ENCODE measurements at regions not wholly inside any gene's neighbourhood (a gene's known extent, or its start where the extent isn't known, plus 50 kb on each side); places are given as distances from the start of the nearest gene placed in this dataset.
"Not testable (repeated sequence)": the region's sequence is repeated elsewhere in the genome, so short reads cannot be mapped to it uniquely, and the experiment has no call there.

- DNase-seq: peak; percentile 20
Observed at GRCh38 chr6:82584856-82585255, 221.2 kb downstream of the TPBG start.

GRCh38 chr6:82588020-82588419, 224.4 kb downstream of the TPBG start:
- no peak for DNase-seq

GRCh38 chr6:82588859-82589412, 225.3 kb downstream of the TPBG start:
- DNase-seq: no peak

DNA sequence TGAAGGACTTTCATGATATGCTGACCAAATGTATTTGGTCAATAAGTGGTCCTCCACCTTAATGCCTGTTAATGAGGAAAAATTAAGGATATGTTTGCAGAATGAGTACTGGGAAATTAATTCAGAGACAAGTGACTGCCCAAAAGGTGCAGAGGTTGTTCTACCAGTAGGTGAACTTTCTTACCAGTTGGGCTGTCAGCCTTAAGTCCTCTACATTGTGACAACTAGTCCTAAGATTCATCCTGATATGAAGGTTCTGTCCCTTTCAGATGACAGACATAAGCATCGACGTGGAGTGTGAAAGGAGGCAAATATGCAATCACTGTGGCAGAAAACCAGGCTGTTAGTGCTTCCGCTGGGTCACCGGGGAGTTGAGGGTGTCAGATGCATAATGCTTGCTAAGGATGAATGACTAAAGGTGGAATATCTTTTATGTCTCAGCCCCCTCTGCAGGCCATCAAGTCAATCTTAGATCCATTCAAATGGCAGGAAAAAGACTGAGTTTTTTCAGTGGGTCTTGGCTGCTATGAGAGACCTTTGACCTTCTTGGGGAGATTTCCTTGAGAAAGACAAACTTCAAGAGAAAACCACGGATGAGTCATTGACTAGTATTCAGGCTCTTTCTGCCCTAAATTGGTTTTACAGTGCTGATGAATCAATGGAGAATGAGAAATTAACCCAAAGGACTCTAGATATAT, 226.0 kb downstream of the TPBG start:
- no peak for DNase-seq

DNA sequence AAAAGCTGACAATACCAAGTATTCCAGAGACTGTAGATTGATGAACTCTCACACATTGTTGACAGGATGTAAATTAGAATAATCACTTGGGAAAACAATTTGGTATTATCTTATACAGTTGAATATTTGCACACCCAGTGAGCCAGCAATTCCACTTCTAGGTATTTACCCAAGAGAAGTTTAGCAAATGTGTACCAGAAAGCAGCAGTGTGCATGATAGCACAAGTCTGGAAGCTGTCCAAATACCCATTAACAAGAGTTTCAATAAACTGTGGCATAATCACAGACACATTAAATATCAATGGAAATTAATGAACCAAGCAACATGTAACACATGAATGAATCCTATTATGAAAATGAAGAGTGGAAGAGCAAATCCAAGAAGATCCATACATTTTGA, 233.6 kb downstream of the TPBG start:
- DNase-seq: no peak

DNA sequence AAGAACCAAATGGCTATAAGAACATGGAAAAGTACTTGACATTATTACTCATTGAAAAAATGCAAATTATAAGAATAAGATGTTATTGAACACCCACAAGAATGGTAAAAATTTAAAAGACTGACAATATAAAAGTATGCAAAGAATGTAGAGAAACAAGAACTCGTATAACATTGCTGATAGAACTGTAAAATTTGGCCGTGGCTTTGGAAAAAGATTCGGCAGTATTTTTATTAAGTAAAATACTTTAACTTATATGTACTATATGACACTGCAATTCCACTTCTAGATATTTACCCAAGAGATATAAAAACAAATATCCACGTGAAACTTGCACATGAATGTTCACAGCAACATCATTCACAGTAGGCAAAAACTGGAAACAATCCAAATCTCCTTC, 239.2 kb downstream of the TPBG start:
- no peak for DNase-seq

GRCh38 chr6:82603871-82604270, 240.3 kb downstream of the TPBG start:
- DNase-seq: peak; percentile 20

DNA sequence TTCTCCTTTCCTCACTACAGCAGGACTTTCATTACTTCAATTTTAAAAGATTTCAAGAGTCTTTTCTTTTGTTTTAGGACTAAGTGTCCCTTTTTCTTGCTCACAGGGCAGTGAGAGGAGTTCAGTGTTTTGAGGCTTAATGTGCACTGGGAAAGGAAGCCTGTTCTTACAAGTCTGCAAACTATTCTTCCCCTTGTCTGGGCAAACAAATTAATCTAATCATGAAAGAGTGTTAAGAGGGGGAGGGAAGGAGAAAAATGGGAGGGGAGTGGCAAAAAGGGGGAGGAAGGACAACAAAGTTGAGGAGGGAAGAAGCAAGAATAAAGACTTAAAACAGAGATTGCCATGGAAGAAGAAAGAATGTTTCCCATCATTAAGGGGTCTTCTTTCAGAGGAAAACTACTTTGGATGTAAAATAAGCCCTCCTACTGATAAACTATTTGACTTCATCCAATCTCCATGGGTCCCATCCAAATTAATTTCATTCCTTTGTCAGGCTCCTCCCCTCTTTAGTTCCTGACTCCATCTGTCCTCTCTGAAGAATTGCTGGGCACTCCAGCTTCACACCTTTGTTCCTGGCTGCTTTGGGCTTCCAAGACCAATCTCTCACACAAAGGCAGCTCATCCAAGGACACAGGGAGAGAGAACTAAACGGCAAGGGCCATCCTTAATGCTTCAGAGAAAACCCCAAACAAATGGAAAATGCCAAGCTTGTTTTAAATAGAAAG, 244.5 kb downstream of the TPBG start:
- DNase-seq: no peak

DNA sequence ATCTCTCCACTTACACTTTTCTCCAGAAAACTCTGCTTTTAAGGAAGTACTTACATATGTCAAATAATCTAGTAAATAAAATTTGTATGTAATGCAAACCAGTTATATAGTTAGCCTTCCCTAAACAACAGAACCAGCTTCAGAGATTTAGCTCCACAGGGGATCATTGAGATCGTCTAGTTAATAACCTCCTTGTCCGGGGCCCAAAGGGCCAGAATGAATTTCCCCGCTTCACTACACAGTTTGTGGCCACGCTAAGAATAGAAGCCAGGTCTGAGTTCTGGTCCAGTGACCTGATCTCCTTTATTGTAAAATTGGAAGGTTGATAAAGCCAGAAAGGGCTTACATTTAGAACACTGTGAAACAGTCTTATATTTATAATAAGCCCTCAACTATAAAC, 245.2 kb downstream of the TPBG start:
- no peak for DNase-seq

DNA sequence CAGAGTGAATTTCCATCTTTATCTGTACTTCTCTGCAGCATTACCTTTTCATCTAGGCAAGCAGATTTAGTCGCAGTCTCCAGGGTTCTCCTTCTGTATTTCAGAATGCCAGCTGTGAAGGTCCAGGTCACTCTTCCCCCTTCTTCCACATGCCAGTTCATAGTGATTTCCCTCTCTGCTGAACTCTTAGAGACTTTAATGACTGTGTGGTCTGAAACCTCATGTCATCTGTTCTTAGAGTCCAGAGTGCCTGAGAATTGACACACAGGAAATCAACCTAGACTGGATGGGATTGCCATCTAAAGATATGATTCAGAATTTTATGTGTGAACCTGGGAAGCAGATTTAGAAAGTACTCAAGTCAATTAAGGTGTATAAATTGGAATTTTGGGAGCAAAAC, 248.1 kb downstream of the TPBG start:
- no peak for DNase-seq

- no peak for DNase-seq
Observed at GRCh38 chr6:82612475-82613039, 248.9 kb downstream of the TPBG start.

GRCh38 chr6:82614518-82614917, 250.9 kb downstream of the TPBG start:
- no peak for DNase-seq

DNA sequence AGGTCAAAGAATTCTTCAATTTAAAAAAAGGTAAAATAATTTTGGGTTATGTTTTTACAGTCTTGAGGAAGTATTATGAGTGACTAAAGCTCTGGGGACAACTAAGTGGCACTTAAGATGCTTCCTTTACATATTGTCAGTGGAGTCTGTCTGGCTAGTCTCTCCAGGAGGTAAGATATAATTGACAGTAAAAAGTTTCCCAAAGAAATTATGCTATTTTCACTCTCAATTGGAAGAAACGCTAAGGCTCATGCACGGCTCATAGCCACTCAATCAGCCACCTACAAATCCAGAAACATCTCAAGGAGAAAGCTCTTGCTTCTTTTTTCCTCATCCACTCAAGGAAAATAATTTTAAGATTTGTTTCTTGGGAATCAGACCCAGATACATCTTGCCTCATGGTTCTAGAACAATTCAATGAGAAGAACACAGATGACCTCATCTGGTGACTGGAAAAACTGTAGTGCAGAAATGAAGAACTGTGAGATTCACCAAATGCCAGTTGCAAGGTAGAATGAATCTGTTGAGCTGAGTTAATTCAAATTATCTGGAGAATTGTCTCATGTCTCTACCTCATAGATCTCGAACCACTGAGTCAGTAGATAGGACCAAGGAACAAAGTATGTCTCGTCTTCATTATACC, 252.9 kb downstream of the TPBG start:
- DNase-seq: no peak

DNA sequence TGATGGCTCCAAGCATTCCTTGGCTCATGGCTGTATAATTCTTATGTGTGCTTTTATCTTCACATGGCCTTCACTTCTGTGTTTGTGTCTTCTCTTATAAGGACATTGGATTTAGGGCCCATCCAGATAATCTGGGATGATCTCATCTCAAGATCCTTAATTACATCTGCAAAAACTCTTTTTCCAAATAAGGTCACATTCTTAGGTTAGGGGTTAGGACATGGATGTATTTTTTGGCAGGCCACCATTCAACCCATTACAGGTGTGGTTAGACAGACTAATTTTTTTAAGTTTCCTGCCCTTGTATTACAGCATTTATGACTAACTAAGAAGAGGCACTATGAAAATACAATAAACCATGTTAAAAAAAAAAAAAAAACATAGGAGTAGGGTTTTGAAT, 254.0 kb downstream of the TPBG start:
- no peak for DNase-seq

DNA sequence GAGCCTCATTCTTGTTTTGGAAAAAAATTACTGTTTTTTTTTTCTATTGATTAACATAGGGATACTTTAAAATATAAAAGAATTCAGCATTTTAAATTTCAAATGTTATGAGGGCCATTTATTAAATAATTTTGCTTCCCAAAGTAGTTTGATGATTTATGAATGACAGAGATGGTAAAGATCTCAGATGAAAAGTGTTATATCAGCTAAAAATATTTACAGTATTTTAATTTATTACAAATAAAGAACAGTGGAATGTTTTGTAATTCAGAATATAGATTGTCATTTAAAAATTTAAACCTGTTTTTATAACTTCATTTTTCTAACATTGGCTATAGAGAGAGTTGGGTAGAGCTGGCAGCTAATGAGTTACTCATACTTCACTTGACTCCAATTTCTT, 256.0 kb downstream of the TPBG start:
- no peak for DNase-seq

- DNase-seq: no peak
Observed at GRCh38 chr6:82622461-82622860, 258.8 kb downstream of the TPBG start.

DNA sequence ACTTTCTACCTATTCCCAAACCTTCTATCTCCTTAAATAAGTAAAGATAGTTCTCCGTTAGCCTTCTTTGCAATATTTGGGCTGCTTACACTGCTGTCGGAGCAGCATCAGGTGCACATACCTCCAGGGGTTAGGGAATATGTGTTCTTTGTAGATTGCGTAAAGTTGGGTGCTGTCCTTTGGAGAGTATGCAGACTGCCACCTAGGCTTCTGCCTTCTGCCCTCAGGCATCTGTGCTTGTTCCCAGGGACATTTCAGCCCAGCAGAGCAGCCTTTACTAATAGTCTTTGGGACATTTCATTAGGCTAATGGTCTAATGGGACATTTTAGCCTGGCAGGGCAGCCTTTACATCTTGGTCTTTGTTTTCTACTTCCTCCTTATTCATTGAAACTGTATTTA, 260.6 kb downstream of the TPBG start:
- no peak for DNase-seq

- DNase-seq: not testable (repeated sequence)
Observed at GRCh38 chr6:82626946-82627345, 263.3 kb downstream of the TPBG start.

DNA sequence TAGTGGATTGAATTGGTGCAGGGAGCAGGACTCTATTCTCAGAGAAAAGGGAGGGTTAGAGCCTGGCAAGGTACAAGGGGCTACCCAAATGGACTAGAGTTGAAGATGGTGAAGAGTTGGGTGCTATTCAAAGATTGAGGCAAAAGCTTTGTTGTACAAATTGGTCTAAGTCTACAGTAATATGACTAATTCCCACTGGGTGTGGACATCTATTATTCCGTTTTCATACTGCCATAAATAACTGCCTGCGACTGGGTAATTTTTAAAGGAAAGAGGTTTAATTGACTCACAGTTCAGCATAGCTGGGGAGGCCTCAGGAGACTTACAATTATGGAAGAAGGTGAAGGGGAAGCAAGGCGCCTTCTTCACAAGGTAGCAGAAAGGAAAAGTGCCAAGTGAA, 266.3 kb downstream of the TPBG start:
- no peak for DNase-seq

DNA sequence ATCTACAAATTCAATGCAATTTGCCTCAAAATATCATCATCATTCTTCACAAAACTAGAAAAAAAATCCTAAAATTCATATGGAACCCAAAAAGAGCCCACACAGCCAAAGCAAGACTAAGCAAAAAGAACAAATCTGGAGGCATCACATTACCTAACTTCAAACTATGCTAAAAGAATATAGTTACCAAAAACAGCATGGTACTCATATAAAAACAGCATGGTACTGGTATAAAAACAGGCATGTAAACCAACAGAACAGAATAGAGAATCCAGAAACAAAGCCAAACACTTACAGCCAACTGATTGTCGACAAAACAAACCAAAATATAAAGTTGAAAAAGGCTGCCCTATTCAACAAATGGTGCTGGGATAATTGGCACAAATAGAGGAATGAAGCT, 278.1 kb downstream of the TPBG start:
- DNase-seq: no peak

- DNase-seq: no peak
Observed at GRCh38 chr6:82645536-82646230, 282.1 kb downstream of the TPBG start.

DNA sequence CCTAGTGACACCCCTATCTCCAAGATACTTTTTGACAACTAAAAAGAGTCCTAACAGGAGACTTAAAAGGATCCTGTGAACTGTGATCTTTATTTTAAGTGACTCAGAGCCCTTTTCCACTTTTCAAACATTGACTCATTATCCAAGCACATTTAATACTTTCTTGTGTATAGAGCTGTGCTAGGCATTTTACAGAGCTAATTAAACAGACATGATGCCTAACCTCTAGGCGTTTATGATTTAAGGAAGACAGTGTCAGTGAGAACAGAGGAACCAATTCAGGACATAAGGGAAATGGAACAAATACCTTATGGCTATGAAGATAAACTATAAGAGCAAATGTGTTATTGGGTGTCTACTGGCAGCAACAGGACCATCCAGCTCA, 282.6 kb downstream of the TPBG start:
- DNase-seq: no peak

GRCh38 chr6:82651845-82652335, 288.3 kb downstream of the TPBG start:
- DNase-seq: no peak
